A549 (cell line): ENCODE measurements at regions not wholly inside any gene's neighbourhood (a gene's known extent, or its start where the extent isn't known, plus 50 kb on each side); places are given as distances from the start of the nearest gene placed in this dataset.

Experiments
- ATAC-seq, 2 experiments: fragments of 200-7000 bp in 1 of 2; fragments of >200 bp in 1 of 2; cut with Nextera tagmentation in 1 of 2; cut with Tn5 transposase in 1 of 2; 3 replicates each; pipeline versions ENCODE4 v1.8.0 to v1.9.1; 2018 to 2020; ENCODE audit warnings: mild to moderate bottlenecking in 1 of 2, moderate library complexity in 1 of 2
- CTCF ChIA-PET: fragments of 300-600 bp; sonication (Branson Sonifier 250); formaldehyde crosslinking; extraction: SDS; loops from one replicate; lab custom pipeline; 2021; ENCODE audit warnings: antibody characterized with exemption, inconsistent platforms; lab: Yijun Ruan, JAX
- POLR2A ChIA-PET: fragments of 350-600 bp; formaldehyde crosslinking; extraction: SDS; loops from one replicate; lab custom pipeline; 2021; ENCODE audit warnings: antibody characterized with exemption, inconsistent platforms; lab: Yijun Ruan, JAX
- DNase-seq, 2 experiments: peaks; one replicate each; pipeline versions ENCODE4 v3.0.0 to v3.0.0-alpha.2; 2011 to 2016; ENCODE audit warnings: low read depth in 1 of 2, low spot score in 1 of 2
- FAIRE-seq: peaks from 2 replicates; lab custom pipeline; 2011; peaks lifted over from hg19 to GRCh38; lab: Jason Lieb, UNC
- H3K27ac ChIP-seq, 2 experiments: fragments of >200 bp; sonication (Bioruptor Twin); formaldehyde crosslinking; 3 replicates each; pipeline ENCODE4 v1.5.1; 2016 to 2017
- H3K4me1 ChIP-seq: fragments of >200 bp; sonication (Bioruptor Twin); formaldehyde crosslinking; 3 replicates; pipeline ENCODE4 v1.6.1; 2016
- H3K4me2 ChIP-seq: fragments of >200 bp; sonication (Bioruptor Twin); formaldehyde crosslinking; 3 replicates; pipeline ENCODE4 v1.6.1; 2016
- H3K4me3 ChIP-seq: fragments of >200 bp; sonication (Bioruptor Twin); formaldehyde crosslinking; 3 replicates; pipeline ENCODE4 v1.5.1; 2016
- H3K9me3 ChIP-seq: fragments of >200 bp; sonication (Bioruptor Twin); formaldehyde crosslinking; 3 replicates; pipeline ENCODE4 v1.6.1; 2016
- BHLHE40 ChIP-seq: IDR thresholded peaks from 2 replicates; pipeline ENCODE4 v1.6.1; 2012; ENCODE audit warnings: low read depth, low read length, inconsistent platforms
- CBX2 ChIP-seq: fragments of 200-600 bp; sonication (generic); IDR thresholded peaks from 2 replicates; pipeline ENCODE4 v1.6.1; 2016; ENCODE audit warnings: low read depth, mild to moderate bottlenecking, borderline replicate concordance
- EHF ChIP-seq: fragments of 250-450 bp; sonication (Bioruptor Pico); IDR thresholded peaks from 2 replicates; pipeline ENCODE4 v1.5.0; 2020; ENCODE audit warnings: mild to moderate bottlenecking
- ESRRA ChIP-seq: fragments of 150-350 bp; IDR thresholded peaks from 2 replicates; pipeline ENCODE4 v1.6.1; 2014; ENCODE audit warnings: mild to moderate bottlenecking, low read length, borderline replicate concordance
- FOSB ChIP-seq: fragments of 250-450 bp; sonication (Bioruptor Pico); IDR thresholded peaks from 2 replicates; pipeline ENCODE4 v1.5.0; 2020; ENCODE audit warnings: mild to moderate bottlenecking, moderate library complexity
- FOSL2 ChIP-seq, 2 experiments: fragments of 450-650 bp in 1 of 2; fragments of >200 bp in 1 of 2; sonication (Bioruptor Twin) in 1 of 2; formaldehyde crosslinking; IDR thresholded peaks; 2 replicates each; pipeline versions ENCODE4 v1.5.0 to v1.6.1; 2016 to 2020; ENCODE audit warnings: mild to moderate bottlenecking in 1 of 2, moderate library complexity in 1 of 2
- HOXB5 ChIP-seq: fragments of 250-450 bp; sonication (Bioruptor Pico); IDR thresholded peaks from 2 replicates; pipeline ENCODE4 v1.5.0; 2020; ENCODE audit warnings: mild to moderate bottlenecking, moderate library complexity
- KDM5A ChIP-seq: fragments of 200-600 bp; sonication (generic); IDR thresholded peaks from 2 replicates; pipeline ENCODE4 v1.6.1; 2016; ENCODE audit warnings: antibody characterized with exemption, mild to moderate bottlenecking
- MAFK ChIP-seq: fragments of 450-650 bp; IDR thresholded peaks from 2 replicates; pipeline ENCODE4 v1.6.1; 2014; ENCODE audit not compliant: partially characterized antibody
- MAZ ChIP-seq: fragments of 150-350 bp; IDR thresholded peaks from 2 replicates; pipeline ENCODE4 v1.6.1; 2014; ENCODE audit warnings: antibody characterized with exemption, low read depth, low read length, borderline replicate concordance
- MYC ChIP-seq: IDR thresholded peaks from 2 replicates; pipeline ENCODE4 v1.6.1; 2012; ENCODE audit warnings: mild to moderate bottlenecking, inconsistent platforms, low read length, improper control_type of control experiment, borderline replicate concordance
- NFE2L2 ChIP-seq: fragments of 150-350 bp; conservative IDR thresholded peaks from 2 replicates; pipeline ENCODE4 v1.6.1; 2014; ENCODE audit warnings: low read length
- NPAS2 ChIP-seq: fragments of 250-450 bp; sonication (Bioruptor Pico); IDR thresholded peaks from 2 replicates; pipeline ENCODE4 v1.8.0; 2022; ENCODE audit warnings: mild to moderate bottlenecking, moderate library complexity, borderline replicate concordance
- PBX3 ChIP-seq: IDR thresholded peaks from 2 replicates; pipeline ENCODE4 v1.6.1; 2012
- PHF8 ChIP-seq: fragments of 200-600 bp; sonication (generic); IDR thresholded peaks from 2 replicates; pipeline ENCODE4 v1.6.1; 2016; ENCODE audit warnings: low read depth, mild to moderate bottlenecking, antibody characterized with exemption, moderate library complexity, borderline replicate concordance
- POLR2A ChIP-seq: IDR thresholded peaks from 2 replicates; pipeline ENCODE4 v1.6.1; 2012; ENCODE audit warnings: mild to moderate bottlenecking, low read length
- POLR2AphosphoS2 ChIP-seq: conservative IDR thresholded peaks from 2 replicates; pipeline ENCODE4 v1.6.1; 2012; ENCODE audit warnings: low read length, improper control_type of control experiment, inconsistent platforms
- RCOR1 ChIP-seq: fragments of 150-350 bp; IDR thresholded peaks from 2 replicates; pipeline ENCODE4 v1.6.1; 2014; ENCODE audit warnings: antibody characterized with exemption, low read length, low read depth
- REST ChIP-seq: fragments of 200-600 bp; sonication (generic); IDR thresholded peaks from 2 replicates; pipeline ENCODE4 v1.6.1; 2016; ENCODE audit warnings: antibody characterized with exemption, mild to moderate bottlenecking, moderate library complexity
- SREBF2 ChIP-seq: fragments of 450-650 bp; IDR thresholded peaks from 2 replicates; pipeline ENCODE4 v1.6.1; 2014; ENCODE audit warnings: mild to moderate bottlenecking, moderate library complexity
- TP53 ChIP-seq: fragments of 250-450 bp; sonication (Bioruptor Pico); IDR thresholded peaks from 2 replicates; pipeline ENCODE4 v1.5.0; 2021; ENCODE audit warnings: mild to moderate bottlenecking, moderate library complexity
- ZNF302 ChIP-seq: fragments of 250-450 bp; sonication (Bioruptor Pico); IDR thresholded peaks from 2 replicates; pipeline ENCODE4 v1.9.0; 2021; ENCODE audit warnings: inconsistent platforms, mild to moderate bottlenecking, moderate library complexity
- ZSCAN20 ChIP-seq: fragments of 250-450 bp; sonication (Bioruptor Pico); IDR thresholded peaks from 2 replicates; pipeline ENCODE4 v1.8.0; 2022; ENCODE audit warnings: mild to moderate bottlenecking, moderate library complexity
- WGBS: methylation state at CpG from one replicate; pipeline ENCODE4 v1.1.6; 2017; ENCODE audit errors: missing lambda C conversion rate; 5-methylcytosine and 5-hydroxymethylcytosine counted together
- TF ChIP-seq, protein P1 (sequence below): fragments of 450-650 bp; IDR thresholded peaks from 2 replicates; pipeline ENCODE4 v1.6.1; 2014; ENCODE audit warnings: antibody characterized with exemption
- TF ChIP-seq, protein P2 (sequence below): fragments of 250-450 bp; sonication (Bioruptor Pico); IDR thresholded peaks from 2 replicates; pipeline ENCODE4 v1.5.0; 2021; ENCODE audit warnings: mild to moderate bottlenecking, moderate library complexity, borderline replicate concordance
- TF ChIP-seq, protein P3 (sequence below): fragments of >200 bp; sonication (Bioruptor Twin); formaldehyde crosslinking; IDR thresholded peaks from 2 replicates; pipeline ENCODE4 v1.6.1; 2016

- Histone ChIP-seq H3K27ac (no peak overlapping the region), H3K4me2 (no peak overlapping the region), H3K4me1 (no peaks in the 10 kb centered on the region), H3K4me3 (no peak overlapping the region), H3K9me3 (no peaks in the 10 kb centered on the region)
- FAIRE-seq (no peak), DNase-seq (no peak), ATAC-seq (no peak)
- TF ChIP-seq ZNF302 = no peak
- TF ChIP-seq MAZ = no peak
- TF ChIP-seq, protein P1, sequence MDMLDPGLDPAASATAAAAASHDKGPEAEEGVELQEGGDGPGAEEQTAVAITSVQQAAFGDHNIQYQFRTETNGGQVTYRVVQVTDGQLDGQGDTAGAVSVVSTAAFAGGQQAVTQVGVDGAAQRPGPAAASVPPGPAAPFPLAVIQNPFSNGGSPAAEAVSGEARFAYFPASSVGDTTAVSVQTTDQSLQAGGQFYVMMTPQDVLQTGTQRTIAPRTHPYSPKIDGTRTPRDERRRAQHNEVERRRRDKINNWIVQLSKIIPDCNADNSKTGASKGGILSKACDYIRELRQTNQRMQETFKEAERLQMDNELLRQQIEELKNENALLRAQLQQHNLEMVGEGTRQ = no peak
- TF ChIP-seq KDM5A = no peak
- TF ChIP-seq TP53 (CRISPR knock-in tag) = no peak
- TF ChIP-seq BHLHE40 = no peak
- no peak for TF ChIP-seq MAFK
- TF ChIP-seq PBX3 = no peak
- no peak for TF ChIP-seq POLR2A
- TF ChIP-seq FOSL2 (IDR thresholded peaks at IDR 0.05) = no peak
- no peak for TF ChIP-seq FOSL2 (CRISPR knock-in tag; IDR thresholded peaks at IDR 0.05)
- no peak for TF ChIP-seq PHF8
- TF ChIP-seq NFE2L2 = no peak
- no peak for TF ChIP-seq HOXB5 (CRISPR knock-in tag)
- no peak for TF ChIP-seq NPAS2 (CRISPR knock-in tag)
- TF ChIP-seq, protein P2, sequence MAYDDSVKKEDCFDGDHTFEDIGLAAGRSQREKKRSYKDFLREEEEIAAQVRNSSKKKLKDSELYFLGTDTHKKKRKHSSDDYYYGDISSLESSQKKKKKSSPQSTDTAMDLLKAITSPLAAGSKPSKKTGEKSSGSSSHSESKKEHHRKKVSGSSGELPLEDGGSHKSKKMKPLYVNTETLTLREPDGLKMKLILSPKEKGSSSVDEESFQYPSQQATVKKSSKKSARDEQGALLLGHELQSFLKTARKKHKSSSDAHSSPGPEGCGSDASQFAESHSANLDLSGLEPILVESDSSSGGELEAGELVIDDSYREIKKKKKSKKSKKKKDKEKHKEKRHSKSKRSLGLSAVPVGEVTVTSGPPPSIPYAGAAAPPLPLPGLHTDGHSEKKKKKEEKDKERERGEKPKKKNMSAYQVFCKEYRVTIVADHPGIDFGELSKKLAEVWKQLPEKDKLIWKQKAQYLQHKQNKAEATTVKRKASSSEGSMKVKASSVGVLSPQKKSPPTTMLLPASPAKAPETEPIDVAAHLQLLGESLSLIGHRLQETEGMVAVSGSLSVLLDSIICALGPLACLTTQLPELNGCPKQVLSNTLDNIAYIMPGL (CRISPR knock-in tag) = no peak
- TF ChIP-seq RCOR1 = no peak
- 69% methylated on average over 3 of the region's 3 CpGs for WGBS
- ChIA-PET POLR2A (no interaction called here), CTCF (interaction anchor here (0.8 kb wide), 1 partner anchor 14 kb away, joined by 3 read pairs; no protein-coding TSS in a partner anchor)
Observed at GRCh38 chr3:174775603-174776002, 83.5 kb upstream of the NAALADL2 start.

DNA sequence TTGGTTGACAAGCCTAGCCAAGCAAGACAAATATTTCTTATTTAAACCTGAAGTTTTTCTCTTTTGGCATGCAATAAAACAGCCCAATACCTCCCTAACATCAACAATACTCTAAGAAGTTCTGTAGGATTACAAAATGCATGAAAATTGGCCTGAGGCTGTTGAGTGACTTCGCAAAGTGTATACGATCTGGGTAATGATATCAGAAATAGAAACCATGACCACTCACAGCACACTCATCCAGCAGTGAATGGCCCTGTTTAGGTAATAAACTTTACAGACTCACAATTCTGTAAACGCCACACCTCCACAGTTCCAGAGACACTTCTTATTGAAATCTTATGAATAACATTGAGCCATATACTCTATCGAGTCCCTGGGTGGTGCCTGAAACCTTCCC, 83.0 kb upstream of the NAALADL2 start:
- no peak overlapping the region for H3K27ac ChIP-seq
- no peak for FAIRE-seq
- no peak overlapping the region for H3K4me2 ChIP-seq
- H3K4me3 ChIP-seq = no peak overlapping the region
- no peaks in the 10 kb centered on the region for H3K4me1 ChIP-seq
- WGBS = 33% methylated on average over 4 of the region's 4 CpGs
- TF ChIP-seq SREBF2 (no peak), POLR2AphosphoS2 (no peak), FOSL2 (IDR thresholded peaks at IDR 0.05) (no peak), FOSL2 (CRISPR knock-in tag; IDR thresholded peaks at IDR 0.05) (no peak), RCOR1 (no peak), ESRRA (no peak), ZSCAN20 (CRISPR knock-in tag) (no peak), FOSB (CRISPR knock-in tag) (no peak), REST (no peak), MYC (no peak), CBX2 (no peak), EHF (CRISPR knock-in tag) (no peak)
- TF ChIP-seq, protein P2 (CRISPR knock-in tag) = no peak
- TF ChIP-seq, protein P3, sequence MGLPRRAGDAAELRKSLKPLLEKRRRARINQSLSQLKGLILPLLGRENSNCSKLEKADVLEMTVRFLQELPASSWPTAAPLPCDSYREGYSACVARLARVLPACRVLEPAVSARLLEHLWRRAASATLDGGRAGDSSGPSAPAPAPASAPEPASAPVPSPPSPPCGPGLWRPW = no peak
- ChIA-PET CTCF (interaction anchor here (0.8 kb wide), 1 partner anchor 14 kb away, joined by 3 read pairs; no protein-coding TSS in a partner anchor), POLR2A (no interaction called here)
- no peaks in the 10 kb centered on the region for H3K9me3 ChIP-seq
- DNase-seq = no peak
- ATAC-seq = no peak
